ENCODE measurements at regions not wholly inside any gene's neighbourhood (a gene's known extent, or its start where the extent isn't known, plus 50 kb on each side); places are given as distances from the start of the nearest gene placed in this dataset.

DNA sequence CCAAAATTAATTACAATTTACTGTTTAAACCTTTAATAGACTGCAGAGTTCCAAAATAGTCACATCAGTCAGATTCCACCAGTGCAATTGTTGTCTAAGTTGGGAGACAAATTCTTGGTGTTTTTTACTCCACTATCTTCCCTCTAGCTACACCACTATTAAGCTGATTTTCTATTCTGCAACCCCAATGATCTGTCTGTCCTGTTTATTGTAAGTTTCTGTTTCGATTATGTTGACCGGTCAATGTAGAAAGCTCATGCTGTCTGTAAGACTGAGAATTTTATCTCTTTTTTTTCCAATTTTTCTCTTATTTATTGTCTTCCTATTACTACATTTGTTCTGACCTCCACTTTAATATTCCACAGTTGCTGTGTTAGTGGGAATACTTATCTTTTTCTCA is 557.5 kb downstream of the SH2D4B start:
- BruUV-seq (replicated peaks) = no TSS peak
- Histone ChIP-seq H2BK20ac (ENCODE audit: low read depth, low read length) (no peak overlapping the region), H3K27me3 (ENCODE audit: control insufficient read depth, insufficient read depth, low read length) (no peaks in the 10 kb centered on the region), H2BK15ac (ENCODE audit: low read depth, low read length) (no peak overlapping the region), H4K91ac (ENCODE audit: insufficient read depth, low read depth, low read length) (no peak overlapping the region), H3K36me3 (ENCODE audit: control insufficient read depth, insufficient read depth, low read length) (no peaks in the 10 kb centered on the region), H3K79me1 (ENCODE audit: low read depth in 1 of 2, low read length in 2 of 2) (no peaks in the 10 kb centered on the region), H3K18ac (ENCODE audit: low read depth, low read length) (no peak overlapping the region), H4K8ac (ENCODE audit: low read depth in 2 of 2, low read length in 2 of 2) (no peak overlapping the region), H3K23ac (ENCODE audit: low read depth, low read length) (no peak overlapping the region), H3K4me3 (ENCODE audit: insufficient read depth, low read depth, low read length) (no peak overlapping the region), H2AFZ (replicated peaks; ENCODE audit: low read length, poor library complexity) (no peak overlapping the region), H2BK5ac (ENCODE audit: low read depth, low read length, poor library complexity, severe bottlenecking) (no peak overlapping the region), H4K5ac (ENCODE audit: low read depth, low read length) (no peak overlapping the region), H2BK120ac (ENCODE audit: low read depth, low read length) (no peak overlapping the region), H4K20me1 (ENCODE audit: insufficient read depth, low read length) (no peaks in the 10 kb centered on the region), H3K56ac (ENCODE audit: extremely low read depth, insufficient read depth, low read length) (no peak overlapping the region), H3K9me1 (ENCODE audit: insufficient read depth, low read length) (no peaks in the 10 kb centered on the region), H3K14ac (replicated peaks; ENCODE audit: low read depth, low read length) (no peak overlapping the region), H3K4me1 (ENCODE audit: control insufficient read depth, insufficient read depth, low read length) (no peaks in the 10 kb centered on the region), H3K4ac (ENCODE audit: low read depth, low read length) (no peak overlapping the region), H3K9me3 (ENCODE audit: control insufficient read depth, insufficient read depth, low read length) (peaks cover 12% of the 10 kb centered on the region), H3K4me2 (ENCODE audit: low read depth, low read length) (no peak overlapping the region), H2AK9ac (replicated peaks; ENCODE audit: low read depth, low read length, poor library complexity) (no peak overlapping the region), H2AK5ac (ENCODE audit: low read depth, low read length) (no peak overlapping the region), H3K27ac (ENCODE audit: insufficient read depth, low read length) (no peak overlapping the region), H3K9ac (ENCODE audit: low read depth, low read length) (no peak overlapping the region)
- no peak for ATAC-seq (ENCODE audit: low read depth)
- ChIA-PET POLR2A (ENCODE audit: unreplicated experiment) (no interaction called here), CTCF (no interaction called here)
- TF ChIP-seq CHD1 (IDR thresholded peaks at IDR 0.05; ENCODE audit: low read depth, low read length) (no peak), RAD21 (IDR thresholded peaks at IDR 0.05; ENCODE audit: low read length) (no peak), NFE2L2 (IDR thresholded peaks at IDR 0.05; ENCODE audit: low read depth, low read length) (no peak), MAFK (IDR thresholded peaks at IDR 0.05; ENCODE audit: low read depth, low read length) (no peak), MXI1 (IDR thresholded peaks at IDR 0.05; ENCODE audit: borderline replicate concordance, low read depth, low read length) (no peak), RFX5 (IDR thresholded peaks at IDR 0.05; ENCODE audit: low read depth, low read length) (no peak), CEBPB (IDR thresholded peaks at IDR 0.05; ENCODE audit: low read depth, low read length) (no peak), MAZ (IDR thresholded peaks at IDR 0.05; ENCODE audit: borderline replicate concordance, low read depth, low read length) (no peak), RCOR1 (IDR thresholded peaks at IDR 0.05; ENCODE audit: insufficient replicate concordance, low read length) (no peak)
- TF ChIP-seq, protein P1, sequence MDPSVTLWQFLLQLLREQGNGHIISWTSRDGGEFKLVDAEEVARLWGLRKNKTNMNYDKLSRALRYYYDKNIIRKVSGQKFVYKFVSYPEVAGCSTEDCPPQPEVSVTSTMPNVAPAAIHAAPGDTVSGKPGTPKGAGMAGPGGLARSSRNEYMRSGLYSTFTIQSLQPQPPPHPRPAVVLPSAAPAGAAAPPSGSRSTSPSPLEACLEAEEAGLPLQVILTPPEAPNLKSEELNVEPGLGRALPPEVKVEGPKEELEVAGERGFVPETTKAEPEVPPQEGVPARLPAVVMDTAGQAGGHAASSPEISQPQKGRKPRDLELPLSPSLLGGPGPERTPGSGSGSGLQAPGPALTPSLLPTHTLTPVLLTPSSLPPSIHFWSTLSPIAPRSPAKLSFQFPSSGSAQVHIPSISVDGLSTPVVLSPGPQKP (IDR thresholded peaks at IDR 0.05; ENCODE audit: borderline replicate concordance, low read depth, low read length) = no peak
- intact Hi-C loops (cut with micrococcal nuclease) (no loop called here), in situ Hi-C loops (cut with MboI; ENCODE audit: low sequenced_read_pairs) (no loop called here), dilution Hi-C loops (cut with HindIII; ENCODE audit: low sequenced_read_pairs, unreplicated experiment) (no loop called here)
- DNase-seq = no peak
- no CpG with 5 or more reads among the region's 2 CpGs for WGBS, 2 experiments (ENCODE audit: extremely low coverage in 2 of 2, insufficient read length in 1 of 2)

All from IMR-90 (cell line).